SK-N-SH treated with all-trans-retinoic acid at 6 μM for 48 hours (cell line): ENCODE measurements at regions not wholly inside any gene's neighbourhood (a gene's known extent, or its start where the extent isn't known, plus 50 kb on each side); places are given as distances from the start of the nearest gene placed in this dataset.

ENCODE experiments used
- ESRRG ChIP-seq: fragments of 250-450 bp; sonication (Bioruptor Pico); IDR thresholded peaks from 2 replicates; pipeline ENCODE4 v1.6.1; 2021; ENCODE audit warnings: mild to moderate bottlenecking
- ISL1 ChIP-seq: fragments of 250-450 bp; sonication (Bioruptor Pico); IDR thresholded peaks from 2 replicates; pipeline ENCODE4 v2.1.2; 2022; ENCODE audit warnings: mild to moderate bottlenecking, moderate library complexity
- ZFP30 ChIP-seq: fragments of 450-650 bp; formaldehyde crosslinking; IDR thresholded peaks from 2 replicates; pipeline ENCODE4 v1.5.0; 2022; ENCODE audit warnings: mild to moderate bottlenecking, moderate library complexity
- TF ChIP-seq, protein P1 (sequence below): fragments of 250-450 bp; sonication (Bioruptor Pico); IDR thresholded peaks from 2 replicates; pipeline ENCODE4 v1.8.0; 2021; ENCODE audit warnings: low read depth, mild to moderate bottlenecking, moderate library complexity, borderline replicate concordance

DNA sequence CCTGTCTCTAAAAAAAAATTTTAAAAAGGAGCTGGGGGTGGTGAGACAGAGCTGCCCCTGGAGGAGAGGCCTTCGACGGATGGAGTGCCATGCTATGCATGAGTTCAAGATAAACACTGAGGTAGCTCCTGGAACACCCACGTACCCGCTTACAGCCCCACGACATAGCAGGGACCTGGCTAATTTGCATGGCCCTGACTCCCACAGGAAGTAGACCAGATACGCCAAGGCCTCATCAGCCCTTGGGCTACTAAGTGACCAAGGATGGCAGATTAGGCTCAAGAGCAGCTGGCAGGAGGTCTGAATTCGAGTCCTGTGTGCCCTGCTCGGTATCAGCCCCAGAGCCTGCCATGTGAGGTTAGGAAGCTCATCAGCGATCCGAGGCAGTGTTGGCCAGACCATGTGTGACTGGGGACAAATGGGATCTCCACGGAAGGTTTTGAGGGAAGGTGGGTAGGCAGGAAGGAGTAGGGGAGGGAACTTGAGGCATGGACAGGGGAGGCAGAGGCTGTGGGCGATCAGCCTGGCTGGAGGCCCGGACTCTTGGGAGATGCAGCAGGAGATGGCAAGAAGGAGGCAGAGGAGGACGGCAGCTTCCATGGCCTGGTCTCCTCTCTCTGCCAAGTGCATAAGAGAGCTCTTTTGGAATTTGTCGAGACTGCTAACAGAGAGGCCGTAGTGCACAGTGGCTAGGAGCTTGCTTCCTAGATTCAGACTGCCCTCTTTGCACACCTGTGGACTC, 218.3 kb downstream of the GLI2 start:
- no peak for TF ChIP-seq ISL1 (CRISPR knock-in tag)
- TF ChIP-seq, protein P1, sequence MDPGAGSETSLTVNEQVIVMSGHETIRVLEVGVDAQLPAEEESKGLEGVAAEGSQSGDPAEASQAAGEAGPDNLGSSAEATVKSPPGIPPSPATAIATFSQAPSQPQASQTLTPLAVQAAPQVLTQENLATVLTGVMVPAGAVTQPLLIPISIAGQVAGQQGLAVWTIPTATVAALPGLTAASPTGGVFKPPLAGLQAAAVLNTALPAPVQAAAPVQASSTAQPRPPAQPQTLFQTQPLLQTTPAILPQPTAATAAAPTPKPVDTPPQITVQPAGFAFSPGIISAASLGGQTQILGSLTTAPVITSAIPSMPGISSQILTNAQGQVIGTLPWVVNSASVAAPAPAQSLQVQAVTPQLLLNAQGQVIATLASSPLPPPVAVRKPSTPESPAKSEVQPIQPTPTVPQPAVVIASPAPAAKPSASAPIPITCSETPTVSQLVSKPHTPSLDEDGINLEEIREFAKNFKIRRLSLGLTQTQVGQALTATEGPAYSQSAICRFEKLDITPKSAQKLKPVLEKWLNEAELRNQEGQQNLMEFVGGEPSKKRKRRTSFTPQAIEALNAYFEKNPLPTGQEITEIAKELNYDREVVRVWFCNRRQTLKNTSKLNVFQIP (CRISPR knock-in tag), result no peak
- TF ChIP-seq ZFP30 (CRISPR knock-in tag), result no peak
- TF ChIP-seq ESRRG (CRISPR knock-in tag), result no peak
